H1 (cell line): ENCODE measurements at regions not wholly inside any gene's neighbourhood (a gene's known extent, or its start where the extent isn't known, plus 50 kb on each side); places are given as distances from the start of the nearest gene placed in this dataset.

Source experiments
- CTCF ChIA-PET: fragments of 300-600 bp; sonication (Branson Sonifier 250); formaldehyde crosslinking; loops from one replicate; lab custom pipeline; 2021; ENCODE audit not compliant: partially characterized antibody; lab: Charles Lee
- POLR2A ChIA-PET: fragments of 300-600 bp; sonication (Branson Sonifier 250); formaldehyde crosslinking; loops from one replicate; lab custom pipeline; 2021; ENCODE audit warnings: inconsistent platforms; ENCODE audit not compliant: partially characterized antibody; lab: Charles Lee
- DNase-seq, 2 experiments: peaks; one replicate each; pipeline versions ENCODE4 v3.0.0 to v3.0.0-alpha.2; 2010 to 2022; ENCODE audit warnings: low spot score in 2 of 2, low read depth in 1 of 2, mixed read lengths in 1 of 2
- FAIRE-seq: peaks from 2 replicates; lab custom pipeline; 2011; peaks lifted over from hg19 to GRCh38; lab: Jason Lieb, UNC
- H2AFZ ChIP-seq: 2 replicates; pipeline ENCODE4 v1.8.1; 2012; ENCODE audit warnings: low read length, inconsistent platforms
- H2AK5ac ChIP-seq: 2 replicates; pipeline ENCODE4 v1.6.1; 2013; ENCODE audit warnings: low read depth, low read length
- H2BK120ac ChIP-seq: replicated peaks from 2 replicates; pipeline ENCODE3; 2013; ENCODE audit warnings: low read depth, low read length, inconsistent platforms
- H2BK12ac ChIP-seq: 2 replicates; pipeline ENCODE4 v1.6.1; 2013; ENCODE audit warnings: low read depth, low read length
- H2BK15ac ChIP-seq: 2 replicates; pipeline ENCODE4 v1.6.1; 2013; ENCODE audit warnings: low read length
- H2BK20ac ChIP-seq: 2 replicates; pipeline ENCODE4 v1.6.1; 2013; ENCODE audit warnings: low read length
- H2BK5ac ChIP-seq: 2 replicates; pipeline ENCODE4 v1.6.1; 2013; ENCODE audit warnings: low read depth, low read length
- H3K14ac ChIP-seq: 2 replicates; pipeline ENCODE4 v1.6.1; 2013; ENCODE audit warnings: inconsistent platforms; ENCODE audit not compliant: insufficient read length
- H3K18ac ChIP-seq: 2 replicates; pipeline ENCODE4 v1.6.1; 2013; ENCODE audit warnings: low read length; ENCODE audit errors: extremely low read depth
- H3K23ac ChIP-seq: 2 replicates; pipeline ENCODE4 v1.6.1; 2013; ENCODE audit warnings: inconsistent platforms; ENCODE audit not compliant: insufficient read length
- H3K23me2 ChIP-seq: 2 replicates; pipeline ENCODE4 v1.6.1; 2013; ENCODE audit warnings: low read depth, low read length
- H3K27ac ChIP-seq: 2 replicates; pipeline ENCODE4 v1.6.1; 2011; ENCODE audit warnings: low read depth, low read length, inconsistent platforms
- H3K27me3 ChIP-seq, 4 experiments: replicated peaks in 1 of 4; 1 replicate in 1 of 4; 2 replicates in 3 of 4; pipeline versions ENCODE4 v1.6.1 to v1.8.1; 2011 to 2013; ENCODE audit warnings: low read length in 3 of 4, mild to moderate bottlenecking in 3 of 4, inconsistent platforms in 2 of 4, mixed read lengths in 2 of 4, moderate library complexity in 1 of 4; ENCODE audit not compliant: control insufficient read depth in 3 of 4, insufficient read depth in 3 of 4; ENCODE audit errors: extremely low read depth in 1 of 4
- H3K36me3 ChIP-seq, 4 experiments: 2 replicates each; pipeline versions ENCODE4 v1.6.1 to v1.8.1; 2011 to 2013; ENCODE audit warnings: mild to moderate bottlenecking in 4 of 4, low read length in 3 of 4, moderate library complexity in 2 of 4, control low read depth in 1 of 4, inconsistent platforms in 1 of 4; ENCODE audit not compliant: insufficient read depth in 4 of 4, control insufficient read depth in 2 of 4
- H3K4ac ChIP-seq: replicated peaks from 2 replicates; pipeline ENCODE3; 2013; ENCODE audit warnings: low read length, low read depth, mixed read lengths, inconsistent platforms; ENCODE audit not compliant: insufficient read length
- H3K4me1 ChIP-seq, 4 experiments: replicated peaks in 1 of 4; 1 replicate in 1 of 4; 2 replicates in 3 of 4; pipeline versions ENCODE4 v1.6.1 to v1.8.1; 2011 to 2013; ENCODE audit warnings: low read length in 3 of 4, inconsistent platforms in 2 of 4, mixed read lengths in 1 of 4; ENCODE audit not compliant: insufficient read depth in 4 of 4, control insufficient read depth in 3 of 4
- H3K4me2 ChIP-seq, 2 experiments: 2 replicates each; pipeline versions ENCODE4 v1.6.1 to v1.8.1; 2011 to 2013; ENCODE audit warnings: low read depth in 2 of 2, low read length in 2 of 2, control low read depth in 1 of 2, inconsistent platforms in 1 of 2, mild to moderate bottlenecking in 1 of 2; ENCODE audit not compliant: insufficient read depth in 1 of 2
- H3K4me3 ChIP-seq, 4 experiments: fragments of 200-600, 300-600 bp in 1 of 4; sonication (generic), shearing (Covaris generic), sonication (Bioruptor Twin) in 1 of 4; 2 replicates each; pipeline versions ENCODE4 v1.5.1 to v1.8.1; 2011 to 2016; ENCODE audit warnings: low read length in 4 of 4, low read depth in 3 of 4, control low read depth in 2 of 4, inconsistent platforms in 2 of 4, mild to moderate bottlenecking in 2 of 4, mixed read lengths in 1 of 4, moderate library complexity in 1 of 4; ENCODE audit not compliant: insufficient read depth in 2 of 4; ENCODE audit errors: extremely low read depth in 1 of 4
- H3K56ac ChIP-seq: replicated peaks from 2 replicates; pipeline ENCODE3; 2013; ENCODE audit warnings: low read depth, mild to moderate bottlenecking, mixed read lengths, low read length, inconsistent platforms; ENCODE audit not compliant: insufficient read length
- H3K79me1 ChIP-seq: 2 replicates; pipeline ENCODE4 v1.6.1; 2013; ENCODE audit warnings: low read depth, low read length, control low read depth
- H3K79me2 ChIP-seq, 2 experiments: 2 replicates each; pipeline versions ENCODE4 v1.6.1 to v1.8.1; 2012 to 2013; ENCODE audit warnings: low read length in 2 of 2, mild to moderate bottlenecking in 2 of 2, inconsistent platforms in 1 of 2; ENCODE audit not compliant: insufficient read depth in 2 of 2, control insufficient read depth in 1 of 2
- H3K9ac ChIP-seq, 4 experiments: replicated peaks in 1 of 4; 1 replicate in 1 of 4; 2 replicates in 3 of 4; pipeline versions ENCODE4 v1.6.1 to v1.8.1; 2011 to 2013; ENCODE audit warnings: low read depth in 3 of 4, low read length in 3 of 4, control low read depth in 2 of 4, mild to moderate bottlenecking in 2 of 4, moderate library complexity in 2 of 4, inconsistent platforms in 1 of 4; ENCODE audit errors: extremely low read depth in 1 of 4
- H3K9me3 ChIP-seq, 2 experiments: 2 replicates each; pipeline versions ENCODE4 v1.6.1 to v1.8.1; 2012 to 2013; ENCODE audit warnings: mild to moderate bottlenecking in 2 of 2, moderate library complexity in 2 of 2, control low read depth in 1 of 2, inconsistent platforms in 1 of 2, low read depth in 1 of 2, low read length in 1 of 2, mixed read lengths in 1 of 2; ENCODE audit not compliant: insufficient read depth in 2 of 2
- H4K20me1 ChIP-seq, 2 experiments: replicated peaks in 1 of 2; 2 replicates each; pipeline versions ENCODE3 to v1.8.1; 2011 to 2013; ENCODE audit warnings: inconsistent platforms in 2 of 2, low read length in 2 of 2, mild to moderate bottlenecking in 1 of 2; ENCODE audit not compliant: insufficient read depth in 2 of 2, control insufficient read depth in 1 of 2
- H4K5ac ChIP-seq: 2 replicates; pipeline ENCODE4 v1.6.1; 2013; ENCODE audit warnings: low read length, low read depth, mixed read lengths, inconsistent platforms; ENCODE audit not compliant: insufficient read length
- H4K8ac ChIP-seq: 2 replicates; pipeline ENCODE4 v1.8.0; 2013; ENCODE audit warnings: mild to moderate bottlenecking, moderate library complexity, low read length, inconsistent platforms; ENCODE audit not compliant: insufficient read depth; ENCODE audit errors: extremely low read depth
- H4K91ac ChIP-seq: replicated peaks from 2 replicates; pipeline ENCODE3; 2013; ENCODE audit warnings: low read length, mixed read lengths, inconsistent platforms; ENCODE audit not compliant: insufficient read length
- JUN ChIP-seq: IDR thresholded peaks from 2 replicates; pipeline ENCODE4 v1.6.1; 2011; ENCODE audit warnings: low read depth, mild to moderate bottlenecking, improper control_type of control experiment, low read length
- KDM1A ChIP-seq: fragments of 200-600, 300-600 bp; sonication (generic); IDR thresholded peaks from 2 replicates; pipeline ENCODE4 v1.7.1; 2016; ENCODE audit warnings: mild to moderate bottlenecking, low read length, borderline replicate concordance
- MAFK ChIP-seq: IDR thresholded peaks from 2 replicates; pipeline ENCODE4 v1.6.1; 2012; ENCODE audit warnings: low read depth, mild to moderate bottlenecking, improper control_type of control experiment, low read length
- PHF8 ChIP-seq: fragments of 200-600 bp; sonication (generic); conservative IDR thresholded peaks from 2 replicates; pipeline ENCODE4 v1.7.1; 2012; ENCODE audit warnings: low read depth, mild to moderate bottlenecking, inconsistent platforms, low read length, moderate library complexity
- POU5F1 ChIP-seq: IDR thresholded peaks from 2 replicates; pipeline ENCODE4 v1.6.1; 2011; ENCODE audit warnings: low read depth, mild to moderate bottlenecking, low read length, moderate library complexity
- SIN3A ChIP-seq, 2 experiments: IDR thresholded peaks in 1 of 2; conservative IDR thresholded peaks in 1 of 2; 2 replicates each; pipeline ENCODE4 v1.6.1; 2011 to 2012; ENCODE audit warnings: low read length in 2 of 2, improper control_type of control experiment in 1 of 2, low read depth in 1 of 2, mild to moderate bottlenecking in 1 of 2
- ZNF274 ChIP-seq: IDR thresholded peaks from 2 replicates; pipeline ENCODE4 v1.7.0; 2012; ENCODE audit warnings: low read length, borderline replicate concordance; ENCODE audit errors: extremely low read depth
- WGBS, 2 experiments: shearing (Covaris generic) in 1 of 2; methylation state at CpG; one replicate each; pipeline versions ENCODE4 v1.1.6 to v1.1.7; 2013 to 2015; ENCODE audit warnings: low lambda C conversion rate in 2 of 2, mixed read lengths in 2 of 2, inconsistent platforms in 1 of 2, low coverage in 1 of 2, missing lambda C conversion rate in 1 of 2; ENCODE audit not compliant: insufficient replicate concordance in 2 of 2, insufficient coverage in 1 of 2, insufficient read length in 1 of 2; ENCODE audit errors: extremely low coverage in 1 of 2, missing lambda C conversion rate in 1 of 2; 5-methylcytosine and 5-hydroxymethylcytosine counted together

- no peaks in the 10 kb centered on the region for H3K9me3 ChIP-seq
- no peak overlapping the region for H3K4ac ChIP-seq
- no peak overlapping the region for H3K56ac ChIP-seq
- FAIRE-seq: no peak
- no peak overlapping the region for H3K4me2 ChIP-seq
- H4K91ac ChIP-seq: no peak overlapping the region
- no peak overlapping the region for H2BK120ac ChIP-seq
- no peak overlapping the region for H3K9ac ChIP-seq
- no peak for DNase-seq
- H3K27ac ChIP-seq: no peak overlapping the region
- no peaks in the 10 kb centered on the region for H3K36me3 ChIP-seq
- H2BK20ac ChIP-seq: no peak overlapping the region
- H3K4me3 ChIP-seq: no peak overlapping the region
- H3K14ac ChIP-seq: no peak overlapping the region
- no peak overlapping the region for H2BK15ac ChIP-seq
- H4K5ac ChIP-seq: no peak overlapping the region
- no peak overlapping the region for H3K23ac ChIP-seq
- ChIA-PET POLR2A (no interaction called here), CTCF (no interaction called here)
- H2AFZ ChIP-seq: no peak overlapping the region
- no peaks in the 10 kb centered on the region for H3K23me2 ChIP-seq
- no peak for TF ChIP-seq JUN
- TF ChIP-seq SIN3A (conservative IDR thresholded peaks at IDR 0.05 in 1 of 2, IDR thresholded peaks at IDR 0.05 in 1 of 2; ENCODE audit: low read depth in 1 of 2, low read length in 2 of 2): no peak
- TF ChIP-seq MAFK: no peak
- no peak for TF ChIP-seq KDM1A
- no peak for TF ChIP-seq ZNF274
- no peak for TF ChIP-seq PHF8
- TF ChIP-seq POU5F1: no peak
- no peak overlapping the region for H4K8ac ChIP-seq
- no peak overlapping the region for H2BK12ac ChIP-seq
- 94% methylated on average over 3 of the region's 3 CpGs; no CpG with 5 or more reads in 1 of the 2 experiments for whole genome bisulfite sequencing, 2 experiments
- no peak overlapping the region for H3K18ac ChIP-seq
- H3K79me2 ChIP-seq: no peaks in the 10 kb centered on the region
- no peaks in the 10 kb centered on the region for H4K20me1 ChIP-seq
- no peaks in the 10 kb centered on the region; a peak in 1 of 7 replicates for H3K4me1 ChIP-seq
- H3K27me3 ChIP-seq: no peaks in the 10 kb centered on the region
- no peaks in the 10 kb centered on the region for H3K79me1 ChIP-seq
- no peak overlapping the region for H2BK5ac ChIP-seq
- no peak overlapping the region for H2AK5ac ChIP-seq
These were observed 305.9 kb upstream of the PROX1 start for GRCh38 chr1:213681788-213682340.
